SK-N-MC (cell line): ENCODE measurements at regions not wholly inside any gene's neighbourhood (a gene's known extent, or its start where the extent isn't known, plus 50 kb on each side); places are given as distances from the start of the nearest gene placed in this dataset.

Experiments used
- EZH2 ChIP-seq: fragments of 200-600 bp; sonication (generic); IDR thresholded peaks from one replicate; pipeline ENCODE4 v1.6.1; 2017; ENCODE audit warnings: antibody characterized with exemption
- POLR2AphosphoS5 ChIP-seq: IDR thresholded peaks from 2 replicates; pipeline ENCODE4 v1.6.1; 2012; ENCODE audit warnings: mild to moderate bottlenecking, low read depth, low read length, borderline replicate concordance

DNA sequence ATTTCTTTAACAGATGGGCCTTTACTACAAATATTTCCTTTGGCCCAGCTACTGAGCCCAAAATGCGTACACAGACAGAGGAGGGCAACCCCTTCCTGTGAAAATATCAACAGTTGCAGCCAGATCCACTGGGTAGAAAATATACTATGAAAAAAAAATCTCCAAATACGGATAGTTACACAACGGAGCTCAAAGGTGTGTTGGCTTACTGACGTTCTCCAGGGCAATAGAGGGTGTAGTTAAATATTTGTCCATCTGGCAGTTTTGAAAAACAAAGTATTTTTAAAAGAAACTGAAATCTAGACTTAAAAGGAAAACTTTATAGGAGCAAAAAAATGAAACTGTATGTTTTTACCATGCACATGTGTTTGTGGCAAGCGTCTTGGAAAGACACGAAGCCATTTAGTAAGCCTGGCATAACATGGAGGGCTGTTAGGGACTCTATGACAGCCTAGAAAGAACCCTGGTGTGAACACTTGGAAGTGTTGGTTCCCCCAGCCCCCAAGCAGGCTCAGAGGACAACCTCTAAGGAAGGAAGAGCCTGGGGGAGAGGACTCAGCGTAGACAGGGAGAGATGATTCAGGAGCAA lies 157.8 kb upstream of the TRPM3 start:
- TF ChIP-seq EZH2 (no peak), POLR2AphosphoS5 (no peak)
